ENCODE measurements at regions not wholly inside any gene's neighbourhood (a gene's known extent, or its start where the extent isn't known, plus 50 kb on each side); places are given as distances from the start of the nearest gene placed in this dataset.

- Histone ChIP-seq H2AFZ (ENCODE audit: control insufficient read depth, low read length) (no peak overlapping the region), H3K79me2 (ENCODE audit: control insufficient read depth, insufficient read depth, low read length) (no peaks in the 10 kb centered on the region), H3K4me1 (ENCODE audit: control insufficient read depth, extremely low read depth, insufficient read depth, low read length) (no peaks in the 10 kb centered on the region), H3K9me1 (ENCODE audit: control insufficient read depth, extremely low read depth, insufficient read depth, low read length) (no peaks in the 10 kb centered on the region), H3K4me3 (ENCODE audit: control insufficient read depth in 2 of 3, extremely low read depth in 1 of 3, insufficient read depth in 2 of 3, low read depth in 1 of 3, low read length in 3 of 3) (no peak overlapping the region), H3K27ac (ENCODE audit: control insufficient read depth, insufficient read depth, low read length) (no peak overlapping the region), H3K9me3 (ENCODE audit: control insufficient read depth, low read depth, low read length) (no peaks in the 10 kb centered on the region), H3K4me2 (ENCODE audit: control insufficient read depth, extremely low read depth, insufficient read depth, low read depth, low read length) (no peak overlapping the region), H3K9ac (ENCODE audit: control insufficient read depth, extremely low read depth, insufficient read depth, low read length) (no peak overlapping the region), H3K36me3 (ENCODE audit: control insufficient read depth in 2 of 2, extremely low read depth in 1 of 2, insufficient read depth in 2 of 2, low read length in 2 of 2) (no peaks in the 10 kb centered on the region), H3K27me3 (ENCODE audit: control insufficient read depth, extremely low read depth, insufficient read depth, low read length) (no peaks in the 10 kb centered on the region), H4K20me1 (ENCODE audit: control insufficient read depth, extremely low read depth, insufficient read depth, low read length) (no peaks in the 10 kb centered on the region)
- dilution Hi-C loops (cut with MboI; ENCODE audit: extremely low pct_ligation_motif_present, low sequenced_read_pairs), result no loop called here
- no peak for TF ChIP-seq EZH2 (IDR thresholded peaks at IDR 0.05; ENCODE audit: low read length)
- no peak for TF ChIP-seq CTCF (optimal IDR thresholded peaks at IDR 0.05 in 1 of 3, IDR thresholded peaks at IDR 0.05 in 1 of 3, conservative IDR thresholded peaks at IDR 0.05 in 1 of 3; ENCODE audit: extremely low read depth in 1 of 3, insufficient read depth in 2 of 3, low read length in 3 of 3)
- no peak for FAIRE-seq
- DNase-seq (ENCODE audit: low read depth, low spot score), result no peak
Observed at GRCh38 chrX:99909946-99910345, 500.1 kb downstream of the PCDH19 start.

GRCh38 chrX:99901091-99901490, 509.0 kb downstream of the PCDH19 start:
- no peak overlapping the region for H2AFZ ChIP-seq (ENCODE audit: control insufficient read depth, low read length)
- FAIRE-seq (no peak), DNase-seq (ENCODE audit: low read depth, low spot score) (no peak)
- H3K4me3 ChIP-seq (ENCODE audit: control insufficient read depth in 2 of 3, extremely low read depth in 1 of 3, insufficient read depth in 2 of 3, low read depth in 1 of 3, low read length in 3 of 3), result no peak overlapping the region
- H3K9me3 ChIP-seq (ENCODE audit: control insufficient read depth, low read depth, low read length), result no peaks in the 10 kb centered on the region
- H3K4me1 ChIP-seq (ENCODE audit: control insufficient read depth, extremely low read depth, insufficient read depth, low read length), result no peaks in the 10 kb centered on the region
- no peaks in the 10 kb centered on the region for H3K79me2 ChIP-seq (ENCODE audit: control insufficient read depth, insufficient read depth, low read length)
- no peak overlapping the region for H3K27ac ChIP-seq (ENCODE audit: control insufficient read depth, insufficient read depth, low read length)
- dilution Hi-C loops (cut with MboI; ENCODE audit: extremely low pct_ligation_motif_present, low sequenced_read_pairs), result no loop called here
- H3K27me3 ChIP-seq (ENCODE audit: control insufficient read depth, extremely low read depth, insufficient read depth, low read length), result no peaks in the 10 kb centered on the region
- no peaks in the 10 kb centered on the region for H4K20me1 ChIP-seq (ENCODE audit: control insufficient read depth, extremely low read depth, insufficient read depth, low read length)
- no peak for TF ChIP-seq EZH2 (IDR thresholded peaks at IDR 0.05; ENCODE audit: low read length)
- no peak for TF ChIP-seq CTCF (optimal IDR thresholded peaks at IDR 0.05 in 1 of 3, IDR thresholded peaks at IDR 0.05 in 1 of 3, conservative IDR thresholded peaks at IDR 0.05 in 1 of 3; ENCODE audit: extremely low read depth in 1 of 3, insufficient read depth in 2 of 3, low read length in 3 of 3)
- H3K9ac ChIP-seq (ENCODE audit: control insufficient read depth, extremely low read depth, insufficient read depth, low read length), result no peak overlapping the region
- H3K4me2 ChIP-seq (ENCODE audit: control insufficient read depth, extremely low read depth, insufficient read depth, low read depth, low read length), result no peak overlapping the region
- no peaks in the 10 kb centered on the region for H3K9me1 ChIP-seq (ENCODE audit: control insufficient read depth, extremely low read depth, insufficient read depth, low read length)
- H3K36me3 ChIP-seq (ENCODE audit: control insufficient read depth in 2 of 2, extremely low read depth in 1 of 2, insufficient read depth in 2 of 2, low read length in 2 of 2), result no peaks in the 10 kb centered on the region

All from keratinocyte (primary cell).